ENCODE measurements at regions not wholly inside any gene's neighbourhood (a gene's known extent, or its start where the extent isn't known, plus 50 kb on each side); places are given as distances from the start of the nearest gene placed in this dataset.
"Not testable (repeated sequence)": the region's sequence is repeated elsewhere in the genome, so short reads cannot be mapped to it uniquely, and the experiment has no call there.

DNA sequence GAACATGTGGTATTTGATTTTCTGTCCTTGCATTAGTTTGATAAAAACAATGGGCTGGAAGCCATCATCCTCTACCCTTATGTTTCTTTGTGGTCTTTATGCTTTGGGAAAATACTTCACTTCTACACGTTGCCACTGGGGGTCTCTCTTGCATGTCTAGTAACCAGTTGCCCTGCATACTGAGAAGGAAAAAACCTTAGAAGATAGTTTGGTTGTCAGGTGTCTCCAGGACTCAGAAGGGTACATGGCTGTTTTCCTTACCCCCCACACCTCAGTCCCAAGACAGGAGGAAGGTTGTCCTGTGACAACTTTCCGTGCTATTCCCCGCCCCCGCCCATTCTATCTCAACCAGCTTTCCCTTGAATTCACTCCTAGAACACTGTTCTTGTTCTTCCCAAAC lies 62.1 kb upstream of the LANCL3 start:
- SMC1A ChIA-PET (ENCODE audit: uncharacterized antibody, unreplicated experiment) = interaction anchor here (1.2 to 2.4 kb wide), 2 partner anchors 316 to 658 kb away, joined by 3 to 11 read pairs; no protein-coding TSS in a partner anchor
- H3K9ac ChIP-seq (ENCODE audit: control insufficient read depth, insufficient read depth, low read length) = no peak overlapping the region
- no peaks in the 10 kb centered on the region for H3K36me3 ChIP-seq (ENCODE audit: control insufficient read depth in 2 of 2, insufficient read depth in 2 of 2, low read length in 1 of 2)
- no peak for DNase-seq (ENCODE audit: low read depth, low spot score)
- no peaks in the 10 kb centered on the region for H3K9me3 ChIP-seq (replicated peaks; ENCODE audit: control insufficient read depth, insufficient read depth, low read length)
- FAIRE-seq = no peak
- intact Hi-C loops (cut with micrococcal nuclease; ENCODE audit: unreplicated experiment) (loop anchor here (2.0 kb wide), 1 partner anchor 315 kb away; no protein-coding TSS in a partner anchor), in situ Hi-C loops (cut with MboI) (loop anchor here (25.0 kb wide), 1 partner anchor 653 kb away; no protein-coding TSS in a partner anchor)
- ATAC-seq = peak; percentile 72
- H3K4me3 ChIP-seq = no peak overlapping the region
- H3K79me2 ChIP-seq (ENCODE audit: control insufficient read depth, insufficient read depth, low read length) = no peaks in the 10 kb centered on the region
- TF ChIP-seq, protein P1, sequence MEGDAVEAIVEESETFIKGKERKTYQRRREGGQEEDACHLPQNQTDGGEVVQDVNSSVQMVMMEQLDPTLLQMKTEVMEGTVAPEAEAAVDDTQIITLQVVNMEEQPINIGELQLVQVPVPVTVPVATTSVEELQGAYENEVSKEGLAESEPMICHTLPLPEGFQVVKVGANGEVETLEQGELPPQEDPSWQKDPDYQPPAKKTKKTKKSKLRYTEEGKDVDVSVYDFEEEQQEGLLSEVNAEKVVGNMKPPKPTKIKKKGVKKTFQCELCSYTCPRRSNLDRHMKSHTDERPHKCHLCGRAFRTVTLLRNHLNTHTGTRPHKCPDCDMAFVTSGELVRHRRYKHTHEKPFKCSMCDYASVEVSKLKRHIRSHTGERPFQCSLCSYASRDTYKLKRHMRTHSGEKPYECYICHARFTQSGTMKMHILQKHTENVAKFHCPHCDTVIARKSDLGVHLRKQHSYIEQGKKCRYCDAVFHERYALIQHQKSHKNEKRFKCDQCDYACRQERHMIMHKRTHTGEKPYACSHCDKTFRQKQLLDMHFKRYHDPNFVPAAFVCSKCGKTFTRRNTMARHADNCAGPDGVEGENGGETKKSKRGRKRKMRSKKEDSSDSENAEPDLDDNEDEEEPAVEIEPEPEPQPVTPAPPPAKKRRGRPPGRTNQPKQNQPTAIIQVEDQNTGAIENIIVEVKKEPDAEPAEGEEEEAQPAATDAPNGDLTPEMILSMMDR (IDR thresholded peaks at IDR 0.05 in 2 of 3, conservative IDR thresholded peaks at IDR 0.05 in 1 of 3; ENCODE audit: control insufficient read depth in 2 of 3, extremely low read depth in 1 of 3, insufficient read depth in 1 of 3, low read depth in 3 of 3, low read length in 3 of 3) = peak; percentile 17 to 37 (median 26); a peak in 2 of 6 replicates
- TF ChIP-seq POLR2A (IDR thresholded peaks at IDR 0.05; ENCODE audit: low read depth, low read length) = no peak
- no peak overlapping the region for H3K4me2 ChIP-seq (ENCODE audit: control insufficient read depth, insufficient read depth)
- no peak overlapping the region for H3K27ac ChIP-seq (ENCODE audit: control insufficient read depth, insufficient read depth)
- no peaks in the 10 kb centered on the region for H4K20me1 ChIP-seq (ENCODE audit: control insufficient read depth, insufficient read depth)
- no TSS peak for BruUV-seq (replicated peaks)
- CTCF ChIA-PET = interaction anchor here (0.6 to 2.0 kb wide), 4 partner anchors 316 to 684 kb away, joined by 3 to 9 read pairs (median 3); no protein-coding TSS in a partner anchor
- POLR2A ChIA-PET = no interaction called here
- no peak overlapping the region for H2AFZ ChIP-seq (ENCODE audit: control insufficient read depth, low read depth, low read length)
- no peaks in the 10 kb centered on the region for H3K27me3 ChIP-seq (replicated peaks in 1 of 2; ENCODE audit: control insufficient read depth in 2 of 2, insufficient read depth in 2 of 2, low read length in 1 of 2)
- H3K4me1 ChIP-seq (ENCODE audit: control insufficient read depth, insufficient read depth, low read length) = no peaks in the 10 kb centered on the region
- RAD21 ChIA-PET (ENCODE audit: unreplicated experiment) = no interaction called here
- 57% methylated on average over 4 of the region's 4 CpGs for whole genome bisulfite sequencing (ENCODE audit: insufficient coverage, insufficient replicate concordance, low lambda C conversion rate, missing lambda C conversion rate)

- H3K4me2 ChIP-seq (ENCODE audit: control insufficient read depth, insufficient read depth); SMC1A ChIA-PET (ENCODE audit: uncharacterized antibody, unreplicated experiment); H2AFZ ChIP-seq (ENCODE audit: control insufficient read depth, low read depth, low read length); H3K9ac ChIP-seq (ENCODE audit: control insufficient read depth, insufficient read depth, low read length); H3K36me3 ChIP-seq (ENCODE audit: control insufficient read depth in 2 of 2, insufficient read depth in 2 of 2, low read length in 1 of 2); H3K9me3 ChIP-seq (replicated peaks; ENCODE audit: control insufficient read depth, insufficient read depth, low read length); POLR2A ChIA-PET; CTCF ChIA-PET; DNase-seq (ENCODE audit: low read depth, low spot score); H3K4me1 ChIP-seq (ENCODE audit: control insufficient read depth, insufficient read depth, low read length); H3K27me3 ChIP-seq (replicated peaks in 1 of 2; ENCODE audit: control insufficient read depth in 2 of 2, insufficient read depth in 2 of 2, low read length in 1 of 2); H4K20me1 ChIP-seq (ENCODE audit: control insufficient read depth, insufficient read depth); RAD21 ChIA-PET (ENCODE audit: unreplicated experiment); H3K4me3 ChIP-seq; BruUV-seq (replicated peaks); H3K27ac ChIP-seq (ENCODE audit: control insufficient read depth, insufficient read depth); H3K79me2 ChIP-seq (ENCODE audit: control insufficient read depth, insufficient read depth, low read length); ATAC-seq; FAIRE-seq: not testable (repeated sequence)
- in situ Hi-C loops (cut with MboI) (loop anchor here (25.0 kb wide), 1 partner anchor 646 kb away; no protein-coding TSS in a partner anchor), intact Hi-C loops (cut with micrococcal nuclease; ENCODE audit: unreplicated experiment) (loop anchor here (10.0 kb wide), 1 partner anchor 178 kb away; no protein-coding TSS in a partner anchor)
- WGBS (ENCODE audit: insufficient coverage, insufficient replicate concordance, low lambda C conversion rate, missing lambda C conversion rate) = no CpG with 5 or more reads among the region's 1 CpG
Measured at GRCh38 chrX:37516512-37516911, 54.9 kb upstream of the LANCL3 start.

DNA sequence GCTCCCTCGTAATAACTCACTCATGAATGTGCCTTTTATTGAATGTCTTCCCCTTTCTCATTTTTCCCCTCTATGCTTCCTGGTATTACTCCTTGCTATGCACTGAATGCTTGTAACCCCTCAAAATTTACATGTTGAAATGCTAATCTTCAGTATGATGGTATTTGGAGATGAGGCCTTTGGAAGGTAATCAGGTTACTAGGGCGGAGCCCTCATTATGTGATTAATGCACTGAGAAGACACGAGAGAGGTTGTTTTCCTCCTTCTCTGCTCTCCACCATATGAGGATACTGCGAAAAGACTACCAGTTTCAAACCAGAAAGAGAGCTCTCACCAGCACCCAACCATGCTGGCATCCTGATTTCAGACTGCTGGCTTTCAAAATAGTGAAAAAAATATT lies 52.2 kb upstream of the LANCL3 start:
- in situ Hi-C loops (cut with MboI) = loop anchor here (25.0 kb wide), 1 partner anchor 643 kb away; no protein-coding TSS in a partner anchor
- H3K9ac ChIP-seq (ENCODE audit: control insufficient read depth, insufficient read depth, low read length); BruUV-seq (replicated peaks); H3K27me3 ChIP-seq (replicated peaks in 1 of 2; ENCODE audit: control insufficient read depth in 2 of 2, insufficient read depth in 2 of 2, low read length in 1 of 2); ATAC-seq; DNase-seq (ENCODE audit: low read depth, low spot score); H3K4me3 ChIP-seq; H3K4me2 ChIP-seq (ENCODE audit: control insufficient read depth, insufficient read depth); CTCF ChIA-PET; H2AFZ ChIP-seq (ENCODE audit: control insufficient read depth, low read depth, low read length); H3K9me3 ChIP-seq (replicated peaks; ENCODE audit: control insufficient read depth, insufficient read depth, low read length); FAIRE-seq; H3K36me3 ChIP-seq (ENCODE audit: control insufficient read depth in 2 of 2, insufficient read depth in 2 of 2, low read length in 1 of 2); H3K27ac ChIP-seq (ENCODE audit: control insufficient read depth, insufficient read depth); H3K79me2 ChIP-seq (ENCODE audit: control insufficient read depth, insufficient read depth, low read length); SMC1A ChIA-PET (ENCODE audit: uncharacterized antibody, unreplicated experiment); H3K4me1 ChIP-seq (ENCODE audit: control insufficient read depth, insufficient read depth, low read length); POLR2A ChIA-PET; RAD21 ChIA-PET (ENCODE audit: unreplicated experiment); H4K20me1 ChIP-seq (ENCODE audit: control insufficient read depth, insufficient read depth): not testable (repeated sequence)
- 15% methylated on average over 4 of the region's 4 CpGs for WGBS (ENCODE audit: insufficient coverage, insufficient replicate concordance, low lambda C conversion rate, missing lambda C conversion rate)
- intact Hi-C loops (cut with micrococcal nuclease; ENCODE audit: unreplicated experiment) = loop anchor here (10.0 kb wide), 1 partner anchor 176 kb away; no protein-coding TSS in a partner anchor

All from GM12878 (cell line).